ENCODE measurements at regions not wholly inside any gene's neighbourhood (a gene's known extent, or its start where the extent isn't known, plus 50 kb on each side); places are given as distances from the start of the nearest gene placed in this dataset.
"Not testable (repeated sequence)": the region's sequence is repeated elsewhere in the genome, so short reads cannot be mapped to it uniquely, and the experiment has no call there.

DNA sequence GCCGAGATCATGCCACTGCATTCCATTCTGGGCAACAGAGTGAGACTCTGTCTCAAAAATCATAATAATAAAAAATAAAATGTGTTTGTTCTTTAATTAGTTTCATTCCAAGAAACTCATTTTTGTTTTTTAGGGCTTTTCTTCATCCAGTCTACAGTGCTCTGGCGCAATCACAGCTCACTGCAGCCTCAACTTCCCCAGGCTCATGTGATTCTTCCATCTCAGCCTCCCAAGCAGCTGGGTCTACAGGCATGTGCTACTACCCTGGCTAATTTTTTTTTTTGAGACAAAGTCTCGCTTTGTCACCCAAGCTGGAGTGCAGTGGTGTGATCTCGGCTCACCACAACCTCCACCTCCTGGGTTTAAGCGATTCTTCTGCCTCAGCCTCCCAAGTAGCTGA lies 143.6 kb upstream of the JARID2 start:
- no peak for DNase-seq (ENCODE audit: low read depth)

DNA sequence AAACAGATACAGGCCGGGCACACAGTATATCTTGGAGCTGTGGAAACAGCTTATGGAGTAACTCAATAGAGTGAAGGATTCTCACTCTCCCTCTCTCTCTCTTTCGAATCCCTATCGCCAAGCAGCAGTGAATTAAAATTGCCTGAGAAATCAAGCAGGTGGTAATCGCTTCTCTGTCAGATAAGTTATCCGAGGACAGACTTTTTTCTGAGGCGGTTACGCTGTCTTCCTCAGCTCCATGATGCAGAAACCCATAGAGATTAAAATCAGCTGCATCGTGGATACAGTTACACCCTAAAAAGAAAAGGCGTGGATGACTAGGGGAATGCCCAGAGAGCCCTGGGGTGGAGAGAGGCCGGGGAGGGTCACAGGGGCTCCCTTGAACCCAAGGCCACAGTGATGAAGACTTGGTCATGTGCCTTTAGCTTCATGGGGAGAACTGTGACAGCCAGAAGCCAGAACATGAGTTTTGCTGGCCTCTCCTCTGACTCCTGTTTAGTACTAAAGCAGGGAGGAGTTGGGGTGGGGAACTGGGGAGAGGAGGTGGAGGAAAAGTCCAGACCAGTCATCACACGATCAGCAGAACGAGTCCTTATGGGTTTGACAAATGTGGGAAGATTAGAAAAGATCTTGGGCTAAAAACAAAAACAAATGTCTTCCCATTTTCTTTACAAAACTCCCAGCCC lies 138.8 kb upstream of the JARID2 start:
- no peak for DNase-seq (ENCODE audit: low read depth)

DNA sequence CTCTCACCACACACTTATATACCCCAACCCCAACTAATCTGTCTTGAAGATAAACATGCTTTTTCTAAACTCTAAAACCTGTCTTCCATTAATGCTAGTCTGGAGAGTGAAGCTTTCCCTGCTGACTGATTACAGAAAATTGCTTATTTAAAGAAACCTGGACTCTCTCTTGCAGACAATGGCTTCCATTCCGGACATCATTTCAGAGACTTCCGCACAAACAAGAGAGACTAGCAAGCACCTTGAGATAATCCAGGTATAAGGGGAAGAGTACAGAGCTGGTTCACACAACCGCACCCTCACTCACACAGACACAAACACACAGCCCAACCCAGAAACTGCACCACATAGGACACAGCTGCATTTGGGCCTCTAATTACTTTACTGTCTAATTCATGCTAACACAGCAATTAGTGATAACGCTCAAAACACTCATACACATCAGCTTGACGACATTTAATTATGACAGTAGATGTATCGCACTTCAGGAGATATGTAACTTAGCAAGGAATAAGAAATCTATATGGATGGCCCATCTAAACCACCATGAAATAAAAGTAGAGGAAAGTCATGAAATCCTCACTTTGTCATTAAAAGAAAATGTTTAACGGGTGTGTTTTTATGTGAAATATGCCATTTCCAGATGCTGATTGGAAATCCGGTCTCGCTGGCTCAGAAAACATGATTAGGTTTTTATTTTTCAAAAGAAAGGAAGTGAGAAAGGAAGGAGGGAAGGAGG lies 138.1 kb upstream of the JARID2 start:
- DNase-seq (ENCODE audit: low read depth), result no peak

- DNase-seq (ENCODE audit: low read depth), result no peak
These were observed 137.5 kb upstream of the JARID2 start for GRCh38 chr6:15108383-15108715.

- no peak for DNase-seq (ENCODE audit: low read depth)
These were observed 136.4 kb upstream of the JARID2 start for GRCh38 chr6:15109338-15110090.

DNA sequence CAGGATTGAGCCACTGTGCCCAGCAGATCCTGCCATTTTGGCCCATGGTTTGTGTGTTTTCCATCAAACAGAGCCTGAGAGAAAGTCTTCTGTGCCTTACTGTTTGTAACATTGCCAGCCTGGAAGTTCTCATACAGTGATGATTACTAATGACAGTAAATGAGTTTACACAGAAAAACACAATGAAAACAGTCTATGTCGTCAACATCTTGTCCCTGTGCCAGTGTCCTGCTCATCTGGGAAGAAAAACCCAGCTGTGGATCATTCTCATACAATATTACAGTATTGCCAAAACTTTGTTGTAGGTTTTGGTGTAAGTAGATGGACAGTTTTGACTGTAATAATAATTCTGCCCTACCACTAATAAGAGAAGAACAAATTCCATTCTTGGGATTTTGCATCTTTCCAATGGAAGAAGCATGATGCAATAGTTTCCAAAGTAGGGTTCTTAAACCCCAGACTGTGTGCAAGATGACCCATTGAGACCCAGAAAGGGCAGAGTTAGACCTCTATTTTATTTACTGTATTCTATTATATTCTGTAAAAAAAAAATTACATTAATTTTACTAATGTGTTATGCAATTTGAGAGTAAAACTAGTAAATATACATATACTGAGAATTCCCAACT lies 135.0 kb upstream of the JARID2 start:
- DNase-seq (ENCODE audit: low read depth), result no peak

- not testable (repeated sequence) for DNase-seq (ENCODE audit: low read depth)
These were observed 134.3 kb upstream of the JARID2 start for GRCh38 chr6:15111576-15111975.

DNA sequence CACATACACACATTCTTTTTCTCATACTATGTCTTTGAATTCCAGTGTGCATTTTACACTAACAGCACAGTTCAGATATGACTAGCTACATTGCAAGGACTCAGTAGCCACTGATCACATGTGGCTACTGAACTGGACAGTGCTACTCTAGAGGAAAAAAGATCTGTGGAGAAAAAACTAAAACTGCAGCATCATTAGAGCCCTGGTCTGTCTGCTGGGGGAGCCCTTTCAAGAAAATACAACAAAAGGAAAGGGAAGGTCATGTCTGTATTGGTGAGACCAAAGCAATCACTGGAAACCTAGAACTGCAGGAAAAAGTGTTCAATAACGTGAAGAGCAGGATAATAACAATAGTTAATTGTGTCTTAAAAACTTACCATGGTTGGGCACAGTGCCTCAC lies 132.3 kb upstream of the JARID2 start:
- DNase-seq (ENCODE audit: low read depth), result no peak

DNA sequence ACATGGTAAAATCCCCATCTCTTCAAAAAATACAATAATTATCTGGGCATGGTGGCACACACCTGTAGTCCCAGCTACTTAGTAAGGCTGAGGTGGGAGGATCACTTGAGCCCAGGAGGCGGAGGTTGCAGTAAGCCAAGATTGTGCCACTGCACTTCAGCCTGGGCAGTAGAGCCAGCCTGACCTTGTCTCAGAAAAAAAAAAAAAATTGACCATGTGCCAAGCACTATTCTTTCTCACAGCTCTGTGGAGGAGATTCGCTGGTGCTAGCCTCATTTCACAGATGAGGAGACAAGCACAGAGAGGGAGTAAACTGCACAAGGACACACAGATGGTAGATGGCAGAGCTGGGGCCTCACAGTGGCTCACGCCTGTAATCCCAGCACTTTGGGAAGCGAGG lies 131.8 kb upstream of the JARID2 start:
- no peak for DNase-seq (ENCODE audit: low read depth)

DNA sequence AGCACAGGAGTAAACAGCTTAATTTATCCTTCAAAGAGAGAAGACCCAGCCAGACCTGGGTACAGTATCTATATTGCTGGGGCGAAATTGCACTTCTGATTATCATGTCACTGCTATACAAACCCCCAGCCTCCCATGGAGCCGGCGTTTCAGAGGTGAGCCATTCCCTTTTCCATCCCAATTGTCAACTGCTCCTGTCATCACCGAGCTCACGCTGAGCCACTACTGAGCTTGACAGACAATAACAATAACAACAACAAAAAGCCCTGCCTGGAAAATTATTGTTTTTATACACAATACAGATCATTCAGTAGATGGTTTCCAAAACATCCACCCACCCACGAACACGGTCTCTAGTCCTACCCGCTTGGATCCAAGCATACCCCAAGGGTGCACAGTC lies 129.0 kb upstream of the JARID2 start:
- no peak for DNase-seq (ENCODE audit: low read depth)

- DNase-seq (ENCODE audit: low read depth), result no peak
These were observed 124.4 kb upstream of the JARID2 start for GRCh38 chr6:15121443-15121842.

DNA sequence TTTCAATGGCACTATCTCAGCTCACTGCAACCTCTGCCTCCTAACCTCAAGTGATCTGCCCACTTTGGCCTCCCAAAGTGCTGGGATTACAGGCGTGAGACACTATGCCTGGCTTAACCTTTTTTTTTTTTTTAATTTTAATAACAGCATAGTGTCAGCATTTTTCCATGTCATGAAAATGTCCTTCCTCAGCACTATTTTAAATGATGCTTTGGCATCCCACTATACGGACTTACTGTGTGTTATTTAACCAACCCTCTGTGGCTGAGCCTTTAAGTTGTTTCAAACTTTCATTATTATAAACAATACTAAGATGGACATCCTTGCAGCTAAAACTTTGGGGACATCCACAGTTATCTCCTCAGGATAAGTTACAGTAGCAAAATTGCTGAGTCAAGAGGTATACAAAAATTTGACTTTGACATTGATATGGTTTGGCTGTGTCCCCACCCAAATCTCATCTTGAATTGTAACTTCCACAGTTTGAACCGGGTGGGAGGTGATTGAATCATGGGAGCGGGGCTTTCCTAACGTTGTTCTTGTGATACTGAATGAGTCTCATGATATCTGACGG lies 123.8 kb upstream of the JARID2 start:
- DNase-seq (ENCODE audit: low read depth), result no peak

DNA sequence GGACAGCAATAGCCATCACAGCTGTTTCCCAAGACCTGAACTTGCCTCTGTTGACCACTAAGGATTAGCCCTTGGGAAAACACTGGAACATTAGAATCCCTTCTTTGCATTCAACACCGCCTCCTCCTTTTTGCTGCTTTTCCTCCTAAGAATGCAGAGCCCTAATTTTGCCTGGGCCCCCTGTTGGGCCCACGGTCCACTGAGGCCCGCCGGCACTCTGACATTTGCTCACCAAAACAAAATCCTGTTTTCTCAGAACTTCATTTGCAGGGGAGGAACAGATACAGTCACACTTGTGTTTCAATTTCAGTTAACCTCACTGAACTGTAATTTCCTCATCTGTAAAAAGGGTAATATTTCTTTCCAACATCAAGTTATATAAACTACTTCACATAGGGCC lies 116.0 kb upstream of the JARID2 start:
- DNase-seq (ENCODE audit: low read depth), result no peak

GRCh38 chr6:15131234-15131633 lies 114.6 kb upstream of the JARID2 start:
- DNase-seq (ENCODE audit: low read depth), result no peak

DNA sequence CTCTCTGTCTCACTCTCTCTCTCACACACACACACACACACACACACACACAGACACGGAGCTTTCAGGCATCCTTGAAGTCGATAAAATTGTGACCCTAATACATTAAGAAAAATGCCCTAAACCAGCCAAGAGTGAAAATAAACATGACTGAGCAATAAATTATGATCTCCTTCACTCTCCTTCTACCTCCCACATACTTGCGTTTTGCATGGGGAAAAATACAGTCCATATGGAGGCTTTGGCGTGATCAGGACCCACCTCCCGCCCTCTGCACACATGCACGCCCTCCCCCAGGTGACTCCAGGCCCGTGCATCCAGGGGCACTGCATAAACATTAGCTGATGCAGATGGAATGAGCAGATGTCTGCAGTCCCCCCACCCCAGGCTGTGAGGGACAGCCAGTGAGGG lies 114.2 kb upstream of the JARID2 start:
- DNase-seq (ENCODE audit: low read depth), result no peak

DNA sequence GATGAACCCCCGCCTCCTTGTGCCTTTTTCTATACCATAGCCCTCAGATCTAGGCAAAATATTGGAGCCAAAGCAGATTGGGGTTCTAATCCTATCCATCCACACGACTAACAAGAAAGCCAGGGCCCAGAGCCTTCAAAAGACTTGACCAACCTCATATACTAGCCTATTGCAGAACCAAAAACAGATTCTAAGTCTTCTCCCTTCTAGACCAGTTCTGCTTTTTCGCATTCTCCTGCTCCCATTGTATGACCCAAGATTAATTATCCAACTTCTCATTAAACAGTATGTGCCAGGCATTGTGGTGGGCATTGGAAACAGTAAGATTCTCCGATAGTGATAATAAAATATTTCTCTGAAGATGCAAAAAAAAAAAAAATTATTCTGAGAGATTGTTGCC lies 113.7 kb upstream of the JARID2 start:
- no peak for DNase-seq (ENCODE audit: low read depth)

GRCh38 chr6:15132854-15133670 lies 112.8 kb upstream of the JARID2 start:
- DNase-seq (ENCODE audit: low read depth), result no peak

DNA sequence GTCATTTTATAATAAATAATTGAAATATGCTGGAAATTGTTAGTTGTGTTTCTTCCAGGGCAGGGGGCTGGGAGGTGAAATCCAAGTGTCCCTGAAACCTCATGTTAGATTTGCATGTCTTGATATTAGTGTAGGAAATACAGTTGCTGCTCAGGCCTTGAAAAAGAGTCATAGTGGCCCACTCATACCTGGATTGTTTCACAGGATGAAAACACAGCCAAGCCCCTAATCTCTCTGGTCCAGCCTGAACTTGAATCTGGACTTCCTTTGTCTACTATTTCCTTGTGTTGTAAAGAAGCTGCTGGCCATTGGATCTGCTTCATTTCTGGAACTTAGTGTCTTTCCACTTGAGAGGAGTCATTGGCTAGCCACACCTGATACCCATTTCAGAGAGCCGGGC lies 108.8 kb upstream of the JARID2 start:
- DNase-seq (ENCODE audit: low read depth), result no peak

DNA sequence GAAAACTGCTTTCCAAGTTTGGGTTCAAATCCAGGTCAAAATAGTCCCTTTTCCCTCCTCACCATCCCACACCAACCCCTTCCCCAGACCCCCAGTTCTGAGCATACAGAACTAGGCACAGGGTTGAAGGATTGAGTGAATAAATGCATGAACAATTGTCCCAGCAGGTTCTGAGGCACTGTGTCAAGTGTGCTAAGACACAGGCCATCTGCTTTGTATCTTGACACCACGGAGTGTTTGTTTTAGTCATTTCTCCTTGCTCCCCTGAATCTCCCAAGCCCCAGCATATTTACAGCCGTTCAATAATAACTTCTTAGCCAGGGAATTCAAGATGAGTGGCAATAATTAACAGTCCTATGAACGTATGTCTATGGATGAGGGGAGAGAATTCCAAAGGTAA lies 102.8 kb upstream of the JARID2 start:
- no peak for DNase-seq (ENCODE audit: low read depth)

GRCh38 chr6:15143540-15143939 lies 102.3 kb upstream of the JARID2 start:
- DNase-seq (ENCODE audit: low read depth), result no peak

GRCh38 chr6:15145821-15146220 lies 100.0 kb upstream of the JARID2 start:
- DNase-seq (ENCODE audit: low read depth), result no peak

- no peak for DNase-seq (ENCODE audit: low read depth)
These were observed 98.0 kb upstream of the JARID2 start for GRCh38 chr6:15147827-15148226.
